H9 (cell line): ENCODE measurements at regions not wholly inside any gene's neighbourhood (a gene's known extent, or its start where the extent isn't known, plus 50 kb on each side); places are given as distances from the start of the nearest gene placed in this dataset.

Source experiments
- DNase-seq: peaks from one replicate; pipeline ENCODE4 v3.0.0-alpha.2; 2017
- H2AFZ ChIP-seq: one replicate; pipeline ENCODE4 v1.6.1; 2013; ENCODE audit warnings: mild to moderate bottlenecking, low read length, control low read depth, moderate library complexity
- H2AK5ac ChIP-seq: 2 replicates; pipeline ENCODE4 v1.6.1; 2013; ENCODE audit warnings: low read length, control low read depth, mixed read lengths; ENCODE audit not compliant: insufficient read length
- H2BK120ac ChIP-seq: one replicate; pipeline ENCODE4 v1.6.1; 2013; ENCODE audit warnings: low read depth, mild to moderate bottlenecking, low read length, control low read depth, inconsistent platforms; ENCODE audit not compliant: poor library complexity, severe bottlenecking
- H2BK12ac ChIP-seq: 2 replicates; pipeline ENCODE4 v1.6.1; 2013; ENCODE audit warnings: low read length, control low read depth, mixed read lengths, low read depth; ENCODE audit not compliant: insufficient read length
- H2BK15ac ChIP-seq: 2 replicates; pipeline ENCODE4 v1.6.1; 2013; ENCODE audit warnings: low read depth, low read length, control low read depth
- H2BK20ac ChIP-seq: one replicate; pipeline ENCODE4 v1.6.1; 2013; ENCODE audit warnings: low read depth, mild to moderate bottlenecking, low read length, control low read depth, inconsistent platforms; ENCODE audit not compliant: poor library complexity, severe bottlenecking
- H2BK5ac ChIP-seq: 2 replicates; pipeline ENCODE4 v1.6.1; 2013; ENCODE audit warnings: low read length, control low read depth, mixed read lengths; ENCODE audit not compliant: insufficient read length
- H3K14ac ChIP-seq: 2 replicates; pipeline ENCODE4 v1.6.1; 2013; ENCODE audit warnings: low read length, control low read depth; ENCODE audit not compliant: insufficient read depth
- H3K18ac ChIP-seq: 2 replicates; pipeline ENCODE4 v1.6.1; 2013; ENCODE audit warnings: low read depth, mild to moderate bottlenecking, mixed read lengths, low read length, control low read depth; ENCODE audit not compliant: insufficient read length
- H3K23ac ChIP-seq: 2 replicates; pipeline ENCODE4 v1.6.1; 2013; ENCODE audit warnings: low read length, control low read depth, mixed read lengths, low read depth; ENCODE audit not compliant: insufficient read length
- H3K23me2 ChIP-seq: 2 replicates; pipeline ENCODE4 v1.6.1; 2013; ENCODE audit warnings: low read depth, mild to moderate bottlenecking, mixed read lengths, low read length, control low read depth; ENCODE audit not compliant: insufficient read length, poor library complexity, severe bottlenecking
- H3K27ac ChIP-seq: 2 replicates; pipeline ENCODE4 v1.5.1; 2013; ENCODE audit warnings: low read length, control low read depth, mixed read lengths, low read depth; ENCODE audit not compliant: insufficient read length
- H3K27me3 ChIP-seq: 2 replicates; pipeline ENCODE4 v1.6.1; 2013; ENCODE audit warnings: low read length, control low read depth, inconsistent platforms; ENCODE audit not compliant: insufficient read depth
- H3K4ac ChIP-seq: 2 replicates; pipeline ENCODE4 v1.6.1; 2013; ENCODE audit warnings: low read depth, mild to moderate bottlenecking, control low read depth, inconsistent platforms, low read length, moderate library complexity
- H3K4me1 ChIP-seq: 2 replicates; pipeline ENCODE4 v1.6.1; 2013; ENCODE audit warnings: low read length, control low read depth, inconsistent platforms; ENCODE audit not compliant: insufficient read depth
- H3K4me2 ChIP-seq: 2 replicates; pipeline ENCODE4 v1.6.1; 2013; ENCODE audit warnings: low read length, control low read depth, mixed read lengths; ENCODE audit not compliant: insufficient read length, insufficient read depth
- H3K56ac ChIP-seq: 2 replicates; pipeline ENCODE4 v1.6.1; 2013; ENCODE audit warnings: low read depth, mild to moderate bottlenecking, mixed read lengths, low read length, control low read depth; ENCODE audit not compliant: insufficient read length
- H3K79me1 ChIP-seq: 2 replicates; pipeline ENCODE4 v1.6.1; 2013; ENCODE audit warnings: low read depth, mild to moderate bottlenecking, moderate library complexity, low read length, control low read depth, inconsistent platforms; ENCODE audit not compliant: insufficient read depth, poor library complexity, severe bottlenecking
- H3K79me2 ChIP-seq: 2 replicates; pipeline ENCODE4 v1.6.1; 2013; ENCODE audit warnings: low read length, control low read depth, inconsistent platforms; ENCODE audit not compliant: insufficient read depth
- H3K9ac ChIP-seq: 2 replicates; pipeline ENCODE4 v1.6.1; 2013; ENCODE audit warnings: low read length, control low read depth, mixed read lengths; ENCODE audit not compliant: insufficient read length; ENCODE audit errors: extremely low read depth
- H3K9me3 ChIP-seq: one replicate; pipeline ENCODE4 v1.6.1; 2013; ENCODE audit warnings: low read depth, low read length, inconsistent platforms; ENCODE audit not compliant: control insufficient read depth
- H3T11ph ChIP-seq: one replicate; pipeline ENCODE4 v1.6.1; 2013; ENCODE audit warnings: mild to moderate bottlenecking, low read length, control low read depth, inconsistent platforms
- H4K20me1 ChIP-seq: one replicate; pipeline ENCODE4 v1.6.1; 2013; ENCODE audit not compliant: control insufficient read depth, insufficient read length, insufficient read depth
- H4K5ac ChIP-seq: 2 replicates; pipeline ENCODE4 v1.6.1; 2013; ENCODE audit warnings: low read depth, mild to moderate bottlenecking, mixed read lengths, low read length, control low read depth; ENCODE audit not compliant: insufficient read length
- H4K8ac ChIP-seq: replicated peaks from 2 replicates; pipeline ENCODE4 v1.6.1; 2013; ENCODE audit warnings: low read length, control low read depth, mixed read lengths, low read depth; ENCODE audit not compliant: insufficient read length
- H4K91ac ChIP-seq: 2 replicates; pipeline ENCODE4 v1.6.1; 2013; ENCODE audit warnings: low read depth, mild to moderate bottlenecking, moderate library complexity, mixed read lengths, low read length, control low read depth; ENCODE audit not compliant: insufficient read length
- H3K27ac Mint-ChIP-seq, 3 experiments: 2 replicates in 2 of 3; 3 replicates in 1 of 3; pipeline ENCODE4 v1.8.0; 2020 to 2021; ENCODE audit warnings: mixed read lengths in 3 of 3, mild to moderate bottlenecking in 1 of 3, moderate library complexity in 1 of 3
- H3K27me3 Mint-ChIP-seq: 2 replicates; pipeline ENCODE4 v1.8.0; 2021; ENCODE audit warnings: low read depth, mild to moderate bottlenecking, moderate library complexity, mixed read lengths
- H3K36me3 Mint-ChIP-seq, 3 experiments: 2 replicates in 2 of 3; 3 replicates in 1 of 3; pipeline ENCODE4 v1.8.0; 2020 to 2021; ENCODE audit warnings: low read depth in 3 of 3, mixed read lengths in 3 of 3; ENCODE audit not compliant: insufficient read depth in 1 of 3
- H3K4me1 Mint-ChIP-seq, 2 experiments: 2 replicates each; pipeline ENCODE4 v1.8.0; 2020; ENCODE audit warnings: mixed read lengths in 2 of 2
- H3K4me3 Mint-ChIP-seq, 2 experiments: 2 replicates in 1 of 2; 3 replicates in 1 of 2; pipeline ENCODE4 v1.8.0; 2020 to 2021; ENCODE audit warnings: mild to moderate bottlenecking in 2 of 2, mixed read lengths in 2 of 2, moderate library complexity in 1 of 2
- H3K9me3 Mint-ChIP-seq, 2 experiments: 2 replicates in 1 of 2; 3 replicates in 1 of 2; pipeline ENCODE4 v1.8.0; 2020; ENCODE audit warnings: mild to moderate bottlenecking in 2 of 2, mixed read lengths in 2 of 2, moderate library complexity in 1 of 2
- WGBS: extraction: QIAGEN DNeasy Blood & Tissue Kit; methylation state at CpG from one replicate; pipeline ENCODE4 v1.1.7; 2013; ENCODE audit warnings: missing lambda C conversion rate, low lambda C conversion rate, mixed read lengths; ENCODE audit not compliant: insufficient read length; ENCODE audit errors: extremely low coverage; 5-methylcytosine and 5-hydroxymethylcytosine counted together
- TF ChIP-seq, protein P1 (sequence below): fragments of 200-600 bp; sonication (generic); conservative IDR thresholded peaks from 3 replicates; pipeline ENCODE4 v1.8.0; 2021; ENCODE audit warnings: antibody characterized with exemption, mild to moderate bottlenecking

DNA sequence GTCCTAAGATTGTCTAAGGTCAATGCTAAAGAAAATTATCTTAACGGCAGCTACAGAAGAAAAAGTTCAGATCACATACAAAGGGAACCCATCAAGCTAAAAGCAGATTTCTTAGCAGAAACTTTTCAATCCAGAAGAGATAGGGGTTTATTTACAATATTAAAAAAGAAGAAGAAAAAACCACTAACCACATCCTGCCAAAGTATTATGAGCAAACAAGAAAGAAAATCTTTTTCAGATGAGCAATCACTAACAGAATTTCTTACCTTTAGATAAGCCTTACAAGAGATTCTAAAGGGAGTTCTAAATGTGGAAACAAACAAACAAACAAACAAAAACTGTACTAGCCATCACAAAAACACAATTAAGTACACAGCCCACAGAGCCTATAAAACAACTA lies 1015.8 kb upstream of the EPHA6 start:
- Histone ChIP-seq H3K56ac (no peak overlapping the region), H3K4me2 (no peak overlapping the region), H3K79me2 (no peaks in the 10 kb centered on the region), H4K91ac (no peak overlapping the region), H2BK15ac (no peak overlapping the region), H3K9ac (no peak overlapping the region), H2AK5ac (no peak overlapping the region), H2BK12ac (no peak overlapping the region), H3K79me1 (no peaks in the 10 kb centered on the region), H2BK5ac (no peak overlapping the region), H3T11ph (no peak overlapping the region), H3K27ac (no peak overlapping the region), H3K18ac (no peak overlapping the region), H2BK20ac (no peak overlapping the region), H2AFZ (no peak overlapping the region), H2BK120ac (no peak overlapping the region), H3K4ac (no peak overlapping the region), H3K27me3 (no peaks in the 10 kb centered on the region), H3K23me2 (no peaks in the 10 kb centered on the region), H3K4me1 (no peaks in the 10 kb centered on the region), H3K9me3 (no peaks in the 10 kb centered on the region), H4K8ac (no peak overlapping the region), H3K14ac (no peak overlapping the region), H4K5ac (no peak overlapping the region), H3K23ac (no peak overlapping the region), H4K20me1 (no peaks in the 10 kb centered on the region)
- H3K27me3 Mint-ChIP-seq: peaks cover 1% of the 10 kb centered on the region
- DNase-seq: no peak
- H3K4me1 Mint-ChIP-seq: no peaks in the 10 kb centered on the region
- H3K9me3 Mint-ChIP-seq: no peaks in the 10 kb centered on the region; a peak in 2 of 5 replicates
- no peak overlapping the region; a peak in 1 of 7 replicates for H3K27ac Mint-ChIP-seq
- H3K4me3 Mint-ChIP-seq: no peak overlapping the region
- no CpG with 5 or more reads among the region's 1 CpG for WGBS
- TF ChIP-seq, protein P1, sequence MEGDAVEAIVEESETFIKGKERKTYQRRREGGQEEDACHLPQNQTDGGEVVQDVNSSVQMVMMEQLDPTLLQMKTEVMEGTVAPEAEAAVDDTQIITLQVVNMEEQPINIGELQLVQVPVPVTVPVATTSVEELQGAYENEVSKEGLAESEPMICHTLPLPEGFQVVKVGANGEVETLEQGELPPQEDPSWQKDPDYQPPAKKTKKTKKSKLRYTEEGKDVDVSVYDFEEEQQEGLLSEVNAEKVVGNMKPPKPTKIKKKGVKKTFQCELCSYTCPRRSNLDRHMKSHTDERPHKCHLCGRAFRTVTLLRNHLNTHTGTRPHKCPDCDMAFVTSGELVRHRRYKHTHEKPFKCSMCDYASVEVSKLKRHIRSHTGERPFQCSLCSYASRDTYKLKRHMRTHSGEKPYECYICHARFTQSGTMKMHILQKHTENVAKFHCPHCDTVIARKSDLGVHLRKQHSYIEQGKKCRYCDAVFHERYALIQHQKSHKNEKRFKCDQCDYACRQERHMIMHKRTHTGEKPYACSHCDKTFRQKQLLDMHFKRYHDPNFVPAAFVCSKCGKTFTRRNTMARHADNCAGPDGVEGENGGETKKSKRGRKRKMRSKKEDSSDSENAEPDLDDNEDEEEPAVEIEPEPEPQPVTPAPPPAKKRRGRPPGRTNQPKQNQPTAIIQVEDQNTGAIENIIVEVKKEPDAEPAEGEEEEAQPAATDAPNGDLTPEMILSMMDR: no peak
- H3K36me3 Mint-ChIP-seq: no peaks in the 10 kb centered on the region; a peak in 1 of 7 replicates
